ENCODE measurements at regions not wholly inside any gene's neighbourhood (a gene's known extent, or its start where the extent isn't known, plus 50 kb on each side); places are given as distances from the start of the nearest gene placed in this dataset.

GRCh38 chr2:11103984-11104793 is 51.1 kb upstream of the SLC66A3 start:
- TF ChIP-seq OSR1 (CRISPR knock-in tag; IDR thresholded peaks at IDR 0.05), result no peak
- no peak for TF ChIP-seq ZNF70 (CRISPR knock-in tag; IDR thresholded peaks at IDR 0.05)
- TF ChIP-seq GLIS3 (CRISPR knock-in tag; IDR thresholded peaks at IDR 0.05), result no peak
- TF ChIP-seq BACH2 (CRISPR knock-in tag; IDR thresholded peaks at IDR 0.05; ENCODE audit: borderline replicate concordance), result no peak
- TF ChIP-seq POU6F1 (CRISPR knock-in tag; IDR thresholded peaks at IDR 0.05; ENCODE audit: borderline replicate concordance, low read depth), result no peak
- TF ChIP-seq ZFP30 (CRISPR knock-in tag; IDR thresholded peaks at IDR 0.05), result no peak
- TF ChIP-seq TOX (CRISPR knock-in tag; IDR thresholded peaks at IDR 0.05; ENCODE audit: borderline replicate concordance), result no peak
- ATAC-seq, result no peak

GRCh38 chr2:11104794-11105660 is 50.2 kb upstream of the SLC66A3 start:
- ATAC-seq, result no peak
- TF ChIP-seq POU6F1 (CRISPR knock-in tag; IDR thresholded peaks at IDR 0.05; ENCODE audit: borderline replicate concordance, low read depth) (no peak), TCF4 (CRISPR knock-in tag; IDR thresholded peaks at IDR 0.05; ENCODE audit: borderline replicate concordance) (no peak), ZC3H10 (CRISPR knock-in tag; IDR thresholded peaks at IDR 0.05) (no peak), BACH2 (CRISPR knock-in tag; IDR thresholded peaks at IDR 0.05; ENCODE audit: borderline replicate concordance) (no peak), CREB5 (CRISPR knock-in tag; IDR thresholded peaks at IDR 0.05; ENCODE audit: low read depth) (no peak), TSHZ2 (CRISPR knock-in tag; IDR thresholded peaks at IDR 0.05) (no peak), CSDC2 (CRISPR knock-in tag; IDR thresholded peaks at IDR 0.05) (no peak), ARNTL (CRISPR knock-in tag; IDR thresholded peaks at IDR 0.05; ENCODE audit: borderline replicate concordance, low read depth) (no peak), ZFP3 (CRISPR knock-in tag; IDR thresholded peaks at IDR 0.05) (no peak), PPARA (CRISPR knock-in tag; IDR thresholded peaks at IDR 0.05; ENCODE audit: borderline replicate concordance) (no peak), SNAI2 (CRISPR knock-in tag; IDR thresholded peaks at IDR 0.05) (no peak), OSR1 (CRISPR knock-in tag; IDR thresholded peaks at IDR 0.05) (no peak), ISL1 (CRISPR knock-in tag; IDR thresholded peaks at IDR 0.05) (no peak), ESRRG (CRISPR knock-in tag; IDR thresholded peaks at IDR 0.05) (no peak), ZNF70 (CRISPR knock-in tag; IDR thresholded peaks at IDR 0.05) (no peak)
- TF ChIP-seq, protein P1, sequence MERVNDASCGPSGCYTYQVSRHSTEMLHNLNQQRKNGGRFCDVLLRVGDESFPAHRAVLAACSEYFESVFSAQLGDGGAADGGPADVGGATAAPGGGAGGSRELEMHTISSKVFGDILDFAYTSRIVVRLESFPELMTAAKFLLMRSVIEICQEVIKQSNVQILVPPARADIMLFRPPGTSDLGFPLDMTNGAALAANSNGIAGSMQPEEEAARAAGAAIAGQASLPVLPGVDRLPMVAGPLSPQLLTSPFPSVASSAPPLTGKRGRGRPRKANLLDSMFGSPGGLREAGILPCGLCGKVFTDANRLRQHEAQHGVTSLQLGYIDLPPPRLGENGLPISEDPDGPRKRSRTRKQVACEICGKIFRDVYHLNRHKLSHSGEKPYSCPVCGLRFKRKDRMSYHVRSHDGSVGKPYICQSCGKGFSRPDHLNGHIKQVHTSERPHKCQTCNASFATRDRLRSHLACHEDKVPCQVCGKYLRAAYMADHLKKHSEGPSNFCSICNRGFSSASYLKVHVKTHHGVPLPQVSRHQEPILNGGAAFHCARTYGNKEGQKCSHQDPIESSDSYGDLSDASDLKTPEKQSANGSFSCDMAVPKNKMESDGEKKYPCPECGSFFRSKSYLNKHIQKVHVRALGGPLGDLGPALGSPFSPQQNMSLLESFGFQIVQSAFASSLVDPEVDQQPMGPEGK (CRISPR knock-in tag; IDR thresholded peaks at IDR 0.05; ENCODE audit: borderline replicate concordance), result no peak
- TF ChIP-seq, protein P2, sequence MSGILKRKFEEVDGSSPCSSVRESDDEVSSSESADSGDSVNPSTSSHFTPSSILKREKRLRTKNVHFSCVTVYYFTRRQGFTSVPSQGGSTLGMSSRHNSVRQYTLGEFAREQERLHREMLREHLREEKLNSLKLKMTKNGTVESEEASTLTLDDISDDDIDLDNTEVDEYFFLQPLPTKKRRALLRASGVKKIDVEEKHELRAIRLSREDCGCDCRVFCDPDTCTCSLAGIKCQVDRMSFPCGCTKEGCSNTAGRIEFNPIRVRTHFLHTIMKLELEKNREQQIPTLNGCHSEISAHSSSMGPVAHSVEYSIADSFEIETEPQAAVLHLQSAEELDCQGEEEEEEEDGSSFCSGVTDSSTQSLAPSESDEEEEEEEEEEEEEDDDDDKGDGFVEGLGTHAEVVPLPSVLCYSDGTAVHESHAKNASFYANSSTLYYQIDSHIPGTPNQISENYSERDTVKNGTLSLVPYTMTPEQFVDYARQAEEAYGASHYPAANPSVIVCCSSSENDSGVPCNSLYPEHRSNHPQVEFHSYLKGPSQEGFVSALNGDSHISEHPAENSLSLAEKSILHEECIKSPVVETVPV (CRISPR knock-in tag; IDR thresholded peaks at IDR 0.05), result no peak

Data from SK-N-SH treated with all-trans-retinoic acid at 6 μM for 48 hours (cell line).